HG03565 (cell line): ENCODE measurements at regions not wholly inside any gene's neighbourhood (a gene's known extent, or its start where the extent isn't known, plus 50 kb on each side); places are given as distances from the start of the nearest gene placed in this dataset.

Experiments
- ATAC-seq: cut with Tn5 transposase; IDR thresholded peaks from one replicate; pipeline ENCODE4 v1.9.1; 2021; ENCODE audit warnings: mild to moderate bottlenecking, moderate library complexity; ENCODE audit not compliant: unreplicated experiment

- ATAC-seq: no peak
Observed at GRCh38 chr2:139078376-139078775, 298.2 kb upstream of the NXPH2 start.

GRCh38 chr2:139077099-139077737, 297.0 kb upstream of the NXPH2 start:
- ATAC-seq: no peak

DNA sequence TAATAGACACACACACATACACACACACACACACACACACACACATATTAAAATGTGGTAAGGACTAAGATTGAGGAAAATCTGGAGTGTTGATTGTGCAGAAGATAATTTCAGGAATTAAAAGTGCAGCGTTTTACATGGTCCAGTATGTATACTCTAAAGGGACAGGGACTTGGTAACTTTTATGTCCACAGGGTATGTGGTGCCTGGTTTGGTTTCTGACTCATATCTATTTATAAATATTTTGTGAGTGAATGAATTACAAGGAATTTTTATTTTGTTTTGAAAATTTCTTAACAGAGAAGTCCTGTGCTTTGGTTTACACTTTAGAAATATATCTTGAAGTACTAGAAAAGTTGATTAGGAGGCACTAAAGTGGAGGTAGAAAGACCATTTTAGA, 287.7 kb upstream of the NXPH2 start:
- ATAC-seq: no peak

- ATAC-seq: no peak
Observed at GRCh38 chr2:139067072-139067471, 286.9 kb upstream of the NXPH2 start.

- ATAC-seq: no peak
Observed at GRCh38 chr2:139064159-139064558, 284.0 kb upstream of the NXPH2 start.

DNA sequence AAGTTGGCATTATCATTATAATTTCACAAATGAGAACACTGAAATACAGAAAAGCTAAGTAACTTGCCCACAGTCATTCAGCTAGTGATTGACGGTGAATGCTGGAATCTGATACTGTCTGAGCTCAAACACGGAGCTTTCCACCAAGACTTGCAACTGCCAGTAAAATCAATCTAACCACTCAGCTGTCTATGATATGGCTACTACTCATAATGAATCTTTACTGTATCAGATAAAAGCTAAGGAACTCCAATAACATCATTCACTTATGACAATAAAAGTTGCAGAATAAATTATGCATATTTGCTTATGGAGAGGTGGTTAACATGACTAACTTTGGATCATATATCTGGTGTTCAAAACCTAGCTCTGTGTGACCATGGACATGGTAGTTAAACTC, 279.4 kb upstream of the NXPH2 start:
- ATAC-seq: no peak

DNA sequence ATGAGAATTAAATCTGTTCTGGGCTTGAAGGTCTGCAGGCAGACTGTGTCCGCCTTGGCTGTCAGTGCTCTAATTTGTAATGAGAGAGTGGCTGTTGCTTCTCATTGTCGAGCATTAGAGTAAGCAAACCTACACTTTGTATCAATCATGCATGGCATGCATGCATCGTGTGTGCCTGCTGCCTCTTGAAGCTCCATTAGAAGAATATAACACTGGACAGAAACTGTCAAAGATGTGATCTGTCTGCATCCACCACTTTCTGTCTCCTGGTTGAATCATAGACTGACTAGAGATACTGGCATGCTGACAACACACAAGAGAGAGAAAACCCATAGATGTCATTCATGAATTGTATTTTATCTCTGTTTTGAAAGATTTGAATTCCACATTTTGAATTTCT, 275.0 kb upstream of the NXPH2 start:
- ATAC-seq: no peak

DNA sequence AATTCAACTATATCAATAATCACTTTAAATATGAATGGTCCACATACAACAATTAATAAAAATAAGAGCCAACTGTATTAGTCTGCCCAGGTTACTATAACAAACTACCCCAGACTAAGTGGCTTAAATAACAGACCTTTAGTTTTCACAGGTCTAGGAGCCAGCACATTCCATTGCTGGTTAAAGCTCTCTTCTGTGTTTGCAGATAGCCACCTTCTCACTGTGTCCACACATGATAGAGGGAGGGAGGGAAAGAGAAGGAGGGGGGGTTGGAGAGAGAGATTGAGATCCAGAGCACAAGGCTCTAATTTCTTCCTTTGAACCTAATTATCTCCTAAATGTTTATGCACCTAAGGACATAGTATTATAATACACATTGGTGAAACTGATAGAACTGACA, 267.8 kb upstream of the NXPH2 start:
- no peak for ATAC-seq

DNA sequence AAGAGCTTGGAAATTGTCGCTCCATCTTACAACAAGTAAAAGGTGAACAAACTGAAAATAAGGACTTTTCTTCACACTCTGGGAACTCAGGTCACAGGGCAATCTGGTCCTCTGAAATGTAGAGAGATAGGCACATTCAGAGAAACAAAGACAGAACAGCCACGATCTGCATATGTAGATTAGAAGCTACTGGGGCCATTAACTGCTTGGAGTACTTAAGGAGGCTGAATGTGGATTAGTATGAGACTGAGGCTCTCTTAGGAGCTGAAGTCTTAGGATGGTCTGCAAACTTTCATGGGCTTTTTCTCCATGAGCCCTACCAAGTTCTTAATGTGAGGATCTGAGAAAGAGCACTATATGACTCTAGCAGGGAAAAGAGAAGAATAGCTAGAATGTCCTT, 265.3 kb upstream of the NXPH2 start:
- ATAC-seq: no peak

- no peak for ATAC-seq
Observed at GRCh38 chr2:139034064-139034463, 253.9 kb upstream of the NXPH2 start.

GRCh38 chr2:139033300-139033699, 253.1 kb upstream of the NXPH2 start:
- ATAC-seq: no peak

- peak; percentile 63 for ATAC-seq
Observed at GRCh38 chr2:139031722-139032121, 251.5 kb upstream of the NXPH2 start.

DNA sequence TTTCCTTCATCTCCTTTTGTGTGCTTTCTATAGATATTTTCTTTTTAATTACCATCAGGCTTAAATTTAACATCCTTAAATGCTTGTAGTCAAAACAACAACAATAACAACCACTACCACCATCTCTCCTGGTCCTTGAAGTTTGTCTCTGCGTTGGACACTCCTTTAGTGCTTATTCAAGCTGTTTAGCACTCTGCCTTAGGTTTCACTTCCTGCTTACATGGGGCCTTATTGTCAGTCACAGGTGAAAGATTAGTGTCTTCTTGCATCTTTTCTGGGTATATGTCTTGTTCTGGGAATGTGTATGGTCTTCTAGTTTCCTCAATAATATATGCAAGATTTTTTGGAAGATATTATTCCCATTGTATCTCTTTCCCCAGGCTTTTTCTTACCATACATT, 240.1 kb upstream of the NXPH2 start:
- no peak for ATAC-seq

- ATAC-seq: no peak
Observed at GRCh38 chr2:139018252-139018651, 238.1 kb upstream of the NXPH2 start.

DNA sequence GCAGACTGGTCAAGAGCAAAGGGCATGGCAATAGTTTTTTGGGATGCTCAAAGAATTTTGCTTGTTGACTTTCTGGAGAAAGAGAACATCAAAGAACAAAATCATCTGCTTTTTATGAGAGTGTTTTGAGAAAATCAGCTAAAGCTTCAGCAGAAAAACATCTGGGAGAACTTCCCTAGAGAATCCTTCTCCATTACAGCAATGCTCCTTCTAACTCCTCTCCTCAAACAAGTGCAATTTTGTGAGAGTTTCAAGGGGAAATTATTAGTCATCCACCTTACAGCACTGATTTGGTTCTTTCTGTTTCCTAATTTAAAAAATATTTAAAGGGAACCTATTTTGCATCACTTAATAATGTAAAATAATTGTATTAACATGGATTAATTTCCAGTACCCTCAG, 226.9 kb upstream of the NXPH2 start:
- ATAC-seq: no peak

DNA sequence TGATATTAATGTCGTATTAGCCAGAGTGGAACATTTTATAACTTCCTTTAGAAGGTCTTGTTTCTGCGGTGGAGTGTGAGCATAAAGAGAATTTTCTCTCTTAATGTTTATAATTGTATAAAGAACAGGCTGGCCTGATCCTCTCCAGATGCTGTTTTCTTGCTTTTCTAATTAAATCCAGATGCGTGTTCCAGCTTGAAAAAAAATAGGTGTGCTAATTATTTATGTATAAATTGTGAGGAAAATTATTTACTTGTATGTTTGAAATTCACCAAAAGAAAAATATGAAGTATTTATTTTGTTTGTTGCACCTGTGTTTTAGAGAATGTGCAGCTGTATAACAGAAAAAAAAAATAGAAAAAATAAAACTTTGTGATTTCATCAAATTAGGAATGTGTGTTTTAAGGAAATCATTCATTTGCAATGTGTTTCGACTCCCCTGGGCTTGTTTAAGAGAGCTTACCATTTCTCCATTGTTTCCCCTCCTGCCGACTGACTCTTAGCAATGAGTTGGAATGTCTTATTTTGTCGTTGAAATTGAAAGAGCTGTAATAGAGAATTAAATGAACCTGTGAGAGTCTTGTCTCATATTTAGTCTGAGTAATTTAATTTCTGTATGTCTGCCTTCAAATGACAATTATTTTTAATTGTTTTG, 220.1 kb upstream of the NXPH2 start:
- ATAC-seq: no peak

- ATAC-seq: no peak
Observed at GRCh38 chr2:138997856-138998517, 217.8 kb upstream of the NXPH2 start.

DNA sequence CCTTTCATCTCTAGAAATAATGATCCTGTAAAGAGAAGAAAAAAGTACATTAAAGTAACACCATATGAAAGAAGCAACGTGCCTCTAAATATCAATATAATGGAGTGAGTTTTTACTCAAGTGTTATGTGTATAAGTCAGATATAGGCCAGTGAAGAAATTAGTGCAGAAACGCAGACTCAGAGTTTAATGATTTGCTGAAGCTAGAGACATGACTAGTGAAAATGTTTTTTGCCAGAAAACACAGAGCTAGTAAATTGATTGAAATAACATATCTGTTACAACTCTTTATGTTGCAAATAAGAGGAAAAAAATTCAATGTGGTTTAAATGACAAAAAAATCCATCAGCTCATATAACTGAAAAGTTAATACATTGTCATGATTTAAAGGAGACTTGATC, 217.2 kb upstream of the NXPH2 start:
- ATAC-seq: no peak

DNA sequence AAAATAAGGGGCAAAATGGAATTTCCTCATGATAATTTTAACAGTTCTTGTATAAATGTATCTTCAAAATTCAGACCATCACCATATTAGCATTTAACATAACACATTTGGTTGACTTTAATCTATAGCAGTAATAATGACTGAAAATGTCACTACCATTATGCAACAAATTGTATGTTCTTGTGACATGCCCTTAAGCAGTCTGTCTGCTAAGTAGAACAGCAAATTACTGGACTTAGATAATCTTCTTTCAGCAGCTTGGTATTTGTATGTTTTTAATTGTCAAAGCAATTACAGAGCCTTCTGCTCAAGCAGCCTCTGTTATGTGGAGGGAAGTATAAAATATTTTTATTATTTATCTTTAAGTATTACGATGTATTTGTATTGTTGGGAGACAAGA, 214.3 kb upstream of the NXPH2 start:
- no peak for ATAC-seq

GRCh38 chr2:138985881-138986280, 205.7 kb upstream of the NXPH2 start:
- no peak for ATAC-seq

DNA sequence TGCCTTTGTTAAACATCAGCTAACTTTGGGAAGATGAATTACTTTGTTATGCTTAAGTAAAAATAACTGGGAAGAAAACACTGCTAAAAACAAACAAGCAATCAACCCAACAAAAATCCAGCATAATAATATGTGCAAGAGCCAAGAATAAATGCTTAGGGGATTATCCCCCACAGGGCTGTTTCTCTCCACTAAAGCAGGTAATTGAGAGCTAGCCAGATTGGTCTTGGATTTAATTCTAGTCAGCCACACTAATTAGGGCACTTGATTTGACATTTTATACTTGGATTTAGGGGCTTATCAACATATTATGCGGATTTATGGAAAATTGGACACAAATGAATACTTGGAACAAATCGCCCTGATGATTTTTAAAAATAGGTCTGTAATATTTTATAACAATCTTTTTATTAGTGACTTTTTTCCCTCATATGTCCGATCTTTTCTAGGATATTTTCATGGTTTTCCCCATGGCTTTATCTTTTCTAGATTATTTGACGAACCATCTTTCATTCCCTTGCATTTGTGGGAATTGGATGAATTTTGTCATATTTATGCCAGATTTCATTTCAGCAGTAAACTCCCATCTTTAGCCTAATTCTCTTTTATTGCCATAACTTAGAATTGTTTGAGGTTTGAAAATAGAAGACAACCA, 199.1 kb upstream of the NXPH2 start:
- no peak for ATAC-seq

DNA sequence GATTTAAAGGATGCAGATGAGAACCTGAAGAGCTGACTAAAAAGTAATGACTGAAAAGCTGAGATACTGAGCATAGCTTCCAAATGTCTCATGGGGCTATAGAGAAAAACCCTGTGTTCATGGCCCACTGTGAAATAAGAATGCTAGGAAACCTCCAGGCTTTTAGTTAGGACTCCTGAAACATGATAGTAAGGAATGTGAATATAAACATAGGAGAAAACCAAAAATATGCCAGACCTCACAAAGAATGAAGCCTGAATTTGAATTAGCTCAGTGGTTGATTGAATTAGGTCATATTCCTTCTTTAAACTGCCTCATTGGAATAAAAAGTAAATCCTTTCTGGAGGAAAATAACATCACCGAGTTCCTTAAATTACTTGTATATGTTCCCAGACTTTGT, 194.5 kb upstream of the NXPH2 start:
- ATAC-seq: no peak
